GM23338 (cell line): ENCODE measurements at regions not wholly inside any gene's neighbourhood (a gene's known extent, or its start where the extent isn't known, plus 50 kb on each side); places are given as distances from the start of the nearest gene placed in this dataset.

ENCODE experiments used
- ATAC-seq: fragments of 200-7000 bp; cut with Tn5 transposase; 3 replicates; pipeline ENCODE4 v1.9.1; 2020
- DNase-seq: peaks from one replicate; pipeline ENCODE4 v3.0.0-alpha.2; 2015; ENCODE audit warnings: low spot score
- H2AFZ ChIP-seq: fragments of 200-600 bp; sonication (generic); 2 replicates; pipeline ENCODE4 v1.8.0; 2016; ENCODE audit warnings: antibody characterized with exemption, mild to moderate bottlenecking, moderate library complexity
- H3F3A ChIP-seq: fragments of 200-600 bp; sonication (generic); replicated peaks from 2 replicates; pipeline ENCODE4 v1.8.0; 2017; ENCODE audit warnings: antibody characterized with exemption, mixed run types, low read depth
- H3K27ac ChIP-seq: fragments of 200-600 bp; sonication (generic); 2 replicates; pipeline ENCODE4 v1.6.1; 2016; ENCODE audit warnings: low read depth
- H3K27me3 ChIP-seq: fragments of 200-600 bp; sonication (generic); 2 replicates; pipeline ENCODE4 v1.8.0; 2016; ENCODE audit warnings: mild to moderate bottlenecking, mixed run types, moderate library complexity; ENCODE audit not compliant: insufficient read depth
- H3K36me3 ChIP-seq: fragments of 200-600 bp; sonication (generic); 2 replicates; pipeline ENCODE4 v1.8.0; 2016; ENCODE audit warnings: mild to moderate bottlenecking; ENCODE audit not compliant: insufficient read depth
- H3K4me1 ChIP-seq: fragments of 200-600 bp; sonication (generic); 2 replicates; pipeline ENCODE4 v1.8.0; 2016; ENCODE audit warnings: mild to moderate bottlenecking, moderate library complexity; ENCODE audit not compliant: insufficient read depth
- H3K4me2 ChIP-seq: fragments of 200-600 bp; sonication (generic); 2 replicates; pipeline ENCODE4 v1.7.1; 2017; ENCODE audit warnings: mixed run types
- H3K4me3 ChIP-seq: fragments of 200-600 bp; sonication (generic); 2 replicates; pipeline ENCODE4 v1.6.1; 2016; ENCODE audit warnings: mixed run types
- H3K79me2 ChIP-seq: fragments of 200-600 bp; sonication (generic); replicated peaks from 2 replicates; pipeline ENCODE4 v1.8.0; 2017; ENCODE audit warnings: mild to moderate bottlenecking; ENCODE audit not compliant: insufficient read depth
- H3K9me2 ChIP-seq: fragments of 200-600 bp; sonication (generic); 2 replicates; pipeline ENCODE4 v1.8.0; 2017; ENCODE audit not compliant: insufficient read depth
- H4K20me1 ChIP-seq: fragments of 200-600 bp; sonication (generic); replicated peaks from 2 replicates; pipeline ENCODE4 v1.8.0; 2017; ENCODE audit warnings: mild to moderate bottlenecking; ENCODE audit not compliant: insufficient read depth
- H3K27ac Mint-ChIP-seq: 2 replicates; pipeline ENCODE4 v1.8.0; 2020; ENCODE audit warnings: inconsistent platforms, mild to moderate bottlenecking, moderate library complexity, mixed read lengths
- H3K27me3 Mint-ChIP-seq: 3 replicates; pipeline ENCODE4 v1.8.0; 2022; ENCODE audit warnings: low read depth, mild to moderate bottlenecking, moderate library complexity, mixed read lengths, inconsistent platforms; ENCODE audit not compliant: insufficient read depth, poor library complexity
- H3K36me3 Mint-ChIP-seq: 3 replicates; pipeline ENCODE4 v1.8.0; 2021; ENCODE audit warnings: low read depth, mild to moderate bottlenecking, inconsistent platforms, moderate library complexity, mixed read lengths
- H3K4me1 Mint-ChIP-seq: 3 replicates; pipeline ENCODE4 v1.8.0; 2020; ENCODE audit warnings: mild to moderate bottlenecking, inconsistent platforms, mixed read lengths
- H3K4me3 Mint-ChIP-seq: 3 replicates; pipeline ENCODE4 v1.8.0; 2021; ENCODE audit warnings: moderate library complexity, mild to moderate bottlenecking, inconsistent platforms, mixed read lengths
- H3K9me3 Mint-ChIP-seq: 3 replicates; pipeline ENCODE4 v1.8.0; 2020; ENCODE audit warnings: moderate library complexity, mild to moderate bottlenecking, inconsistent platforms, mixed read lengths
- CREB1 ChIP-seq: fragments of 250-450 bp; sonication (Bioruptor Pico); IDR thresholded peaks from 2 replicates; pipeline ENCODE4 v1.5.0; 2020; ENCODE audit warnings: low read depth, mild to moderate bottlenecking, moderate library complexity
- CTCF ChIP-seq, 2 experiments: fragments of 200-600 bp in 1 of 2; sonication (generic) in 1 of 2; conservative IDR thresholded peaks; 2 replicates each; pipeline versions ENCODE4 v1.5.1 to v1.6.1; 2016 to 2017; ENCODE audit warnings: antibody characterized with exemption in 2 of 2, low read depth in 2 of 2, mild to moderate bottlenecking in 2 of 2, moderate library complexity in 1 of 2
- ETS1 ChIP-seq: IDR thresholded peaks from 2 replicates; pipeline ENCODE4 v1.6.1; 2016; ENCODE audit warnings: antibody characterized with exemption
- EZH2 ChIP-seq: fragments of 200-600 bp; sonication (generic); IDR thresholded peaks from one replicate; pipeline ENCODE4 v1.8.0; 2017; ENCODE audit warnings: antibody characterized with exemption, mild to moderate bottlenecking, low read depth; ENCODE audit not compliant: unreplicated experiment
- EZH2phosphoT487 ChIP-seq: fragments of 200-600 bp; sonication (generic); IDR thresholded peaks from one replicate; pipeline ENCODE4 v1.8.1; 2018; ENCODE audit warnings: antibody characterized with exemption; ENCODE audit not compliant: unreplicated experiment
- JUNB ChIP-seq: IDR thresholded peaks from one replicate; pipeline ENCODE4 v1.6.1; 2016; ENCODE audit warnings: antibody characterized with exemption; ENCODE audit not compliant: unreplicated experiment
- NANOG ChIP-seq: IDR thresholded peaks from 2 replicates; pipeline ENCODE4 v1.6.1; 2016; ENCODE audit warnings: antibody characterized with exemption, borderline replicate concordance
- POLR2AphosphoS5 ChIP-seq: IDR thresholded peaks from 2 replicates; pipeline ENCODE4 v1.6.1; 2016; ENCODE audit warnings: antibody characterized with exemption, low read depth
- STAT1 ChIP-seq: IDR thresholded peaks from one replicate; pipeline ENCODE4 v1.6.1; 2016; ENCODE audit warnings: antibody characterized with exemption; ENCODE audit not compliant: unreplicated experiment
- ZNF114 ChIP-seq: fragments of 250-450 bp; sonication (Bioruptor Pico); IDR thresholded peaks from 2 replicates; pipeline ENCODE4 v1.5.0; 2020; ENCODE audit warnings: mild to moderate bottlenecking, moderate library complexity
- ZNF331 ChIP-seq: fragments of 250-450 bp; sonication (Bioruptor Pico); IDR thresholded peaks from 2 replicates; pipeline ENCODE4 v1.5.0; 2020; ENCODE audit warnings: low read depth, mild to moderate bottlenecking, moderate library complexity
- TF ChIP-seq, protein P1 (sequence below): fragments of 250-450 bp; sonication (Bioruptor Pico); IDR thresholded peaks from 2 replicates; pipeline ENCODE4 v1.5.0; 2020; ENCODE audit warnings: mild to moderate bottlenecking, moderate library complexity
- TF ChIP-seq, protein P2 (sequence below): IDR thresholded peaks from one replicate; pipeline ENCODE4 v1.6.1; 2018; ENCODE audit warnings: antibody characterized with exemption; ENCODE audit not compliant: unreplicated experiment

GRCh38 chr15:23924686-23925085 lies 237.6 kb upstream of the NDN start:
- Histone ChIP-seq H3K4me3 (no peak overlapping the region), H3K4me1 (no peaks in the 10 kb centered on the region), H3K36me3 (no peaks in the 10 kb centered on the region), H3F3A (no peaks in the 10 kb centered on the region), H2AFZ (no peak overlapping the region), H3K4me2 (no peak overlapping the region), H3K27me3 (no peaks in the 10 kb centered on the region), H3K27ac (no peak overlapping the region), H3K79me2 (no peaks in the 10 kb centered on the region), H4K20me1 (no peaks in the 10 kb centered on the region; the same call in 1 of the 2 replicates), H3K9me2 (0 out of 2 replicates have a peak, but pooled peaks cover under 1% of the 10 kb centered on the region)
- H3K27ac Mint-ChIP-seq, result no peak overlapping the region
- DNase-seq, result no peak
- H3K4me3 Mint-ChIP-seq, result no peak overlapping the region
- H3K9me3 Mint-ChIP-seq, result peaks cover 64% of the 10 kb centered on the region
- ATAC-seq, result no peak
- H3K4me1 Mint-ChIP-seq, result no peaks in the 10 kb centered on the region
- H3K27me3 Mint-ChIP-seq, result peaks cover 1% of the 10 kb centered on the region
- TF ChIP-seq JUNB, result no peak
- no peak for TF ChIP-seq EZH2phosphoT487
- TF ChIP-seq EZH2, result no peak
- TF ChIP-seq STAT1, result no peak
- TF ChIP-seq, protein P1, sequence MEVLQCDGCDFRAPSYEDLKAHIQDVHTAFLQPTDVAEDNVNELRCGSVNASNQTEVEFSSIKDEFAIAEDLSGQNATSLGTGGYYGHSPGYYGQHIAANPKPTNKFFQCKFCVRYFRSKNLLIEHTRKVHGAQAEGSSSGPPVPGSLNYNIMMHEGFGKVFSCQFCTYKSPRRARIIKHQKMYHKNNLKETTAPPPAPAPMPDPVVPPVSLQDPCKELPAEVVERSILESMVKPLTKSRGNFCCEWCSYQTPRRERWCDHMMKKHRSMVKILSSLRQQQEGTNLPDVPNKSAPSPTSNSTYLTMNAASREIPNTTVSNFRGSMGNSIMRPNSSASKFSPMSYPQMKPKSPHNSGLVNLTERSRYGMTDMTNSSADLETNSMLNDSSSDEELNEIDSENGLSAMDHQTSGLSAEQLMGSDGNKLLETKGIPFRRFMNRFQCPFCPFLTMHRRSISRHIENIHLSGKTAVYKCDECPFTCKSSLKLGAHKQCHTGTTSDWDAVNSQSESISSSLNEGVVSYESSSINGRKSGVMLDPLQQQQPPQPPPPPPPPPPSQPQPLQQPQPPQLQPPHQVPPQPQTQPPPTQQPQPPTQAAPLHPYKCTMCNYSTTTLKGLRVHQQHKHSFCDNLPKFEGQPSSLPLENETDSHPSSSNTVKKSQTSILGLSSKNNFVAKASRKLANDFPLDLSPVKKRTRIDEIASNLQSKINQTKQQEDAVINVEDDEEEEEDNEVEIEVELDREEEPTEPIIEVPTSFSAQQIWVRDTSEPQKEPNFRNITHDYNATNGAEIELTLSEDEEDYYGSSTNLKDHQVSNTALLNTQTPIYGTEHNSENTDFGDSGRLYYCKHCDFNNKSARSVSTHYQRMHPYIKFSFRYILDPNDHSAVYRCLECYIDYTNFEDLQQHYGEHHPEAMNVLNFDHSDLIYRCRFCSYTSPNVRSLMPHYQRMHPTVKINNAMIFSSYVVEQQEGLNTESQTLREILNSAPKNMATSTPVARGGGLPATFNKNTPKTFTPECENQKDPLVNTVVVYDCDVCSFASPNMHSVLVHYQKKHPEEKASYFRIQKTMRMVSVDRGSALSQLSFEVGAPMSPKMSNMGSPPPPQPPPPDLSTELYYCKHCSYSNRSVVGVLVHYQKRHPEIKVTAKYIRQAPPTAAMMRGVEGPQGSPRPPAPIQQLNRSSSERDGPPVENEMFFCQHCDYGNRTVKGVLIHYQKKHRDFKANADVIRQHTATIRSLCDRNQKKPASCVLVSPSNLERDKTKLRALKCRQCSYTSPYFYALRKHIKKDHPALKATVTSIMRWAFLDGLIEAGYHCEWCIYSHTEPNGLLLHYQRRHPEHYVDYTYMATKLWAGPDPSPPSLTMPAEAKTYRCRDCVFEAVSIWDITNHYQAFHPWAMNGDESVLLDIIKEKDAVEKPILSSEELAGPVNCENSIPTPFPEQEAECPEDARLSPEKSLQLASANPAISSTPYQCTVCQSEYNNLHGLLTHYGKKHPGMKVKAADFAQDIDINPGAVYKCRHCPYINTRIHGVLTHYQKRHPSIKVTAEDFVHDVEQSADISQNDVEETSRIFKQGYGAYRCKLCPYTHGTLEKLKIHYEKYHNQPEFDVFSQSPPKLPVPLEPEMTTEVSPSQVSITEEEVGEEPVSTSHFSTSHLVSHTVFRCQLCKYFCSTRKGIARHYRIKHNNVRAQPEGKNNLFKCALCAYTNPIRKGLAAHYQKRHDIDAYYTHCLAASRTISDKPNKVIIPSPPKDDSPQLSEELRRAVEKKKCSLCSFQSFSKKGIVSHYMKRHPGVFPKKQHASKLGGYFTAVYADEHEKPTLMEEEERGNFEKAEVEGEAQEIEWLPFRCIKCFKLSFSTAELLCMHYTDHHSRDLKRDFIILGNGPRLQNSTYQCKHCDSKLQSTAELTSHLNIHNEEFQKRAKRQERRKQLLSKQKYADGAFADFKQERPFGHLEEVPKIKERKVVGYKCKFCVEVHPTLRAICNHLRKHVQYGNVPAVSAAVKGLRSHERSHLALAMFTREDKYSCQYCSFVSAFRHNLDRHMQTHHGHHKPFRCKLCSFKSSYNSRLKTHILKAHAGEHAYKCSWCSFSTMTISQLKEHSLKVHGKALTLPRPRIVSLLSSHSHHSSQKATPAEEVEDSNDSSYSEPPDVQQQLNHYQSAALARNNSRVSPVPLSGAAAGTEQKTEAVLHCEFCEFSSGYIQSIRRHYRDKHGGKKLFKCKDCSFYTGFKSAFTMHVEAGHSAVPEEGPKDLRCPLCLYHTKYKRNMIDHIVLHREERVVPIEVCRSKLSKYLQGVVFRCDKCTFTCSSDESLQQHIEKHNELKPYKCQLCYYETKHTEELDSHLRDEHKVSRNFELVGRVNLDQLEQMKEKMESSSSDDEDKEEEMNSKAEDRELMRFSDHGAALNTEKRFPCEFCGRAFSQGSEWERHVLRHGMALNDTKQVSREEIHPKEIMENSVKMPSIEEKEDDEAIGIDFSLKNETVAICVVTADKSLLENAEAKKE (CRISPR knock-in tag), result no peak
- no peak for TF ChIP-seq CTCF (conservative IDR thresholded peaks at IDR 0.05; ENCODE audit: low read depth in 2 of 2)
- TF ChIP-seq CREB1 (CRISPR knock-in tag), result no peak
- TF ChIP-seq, protein P2, sequence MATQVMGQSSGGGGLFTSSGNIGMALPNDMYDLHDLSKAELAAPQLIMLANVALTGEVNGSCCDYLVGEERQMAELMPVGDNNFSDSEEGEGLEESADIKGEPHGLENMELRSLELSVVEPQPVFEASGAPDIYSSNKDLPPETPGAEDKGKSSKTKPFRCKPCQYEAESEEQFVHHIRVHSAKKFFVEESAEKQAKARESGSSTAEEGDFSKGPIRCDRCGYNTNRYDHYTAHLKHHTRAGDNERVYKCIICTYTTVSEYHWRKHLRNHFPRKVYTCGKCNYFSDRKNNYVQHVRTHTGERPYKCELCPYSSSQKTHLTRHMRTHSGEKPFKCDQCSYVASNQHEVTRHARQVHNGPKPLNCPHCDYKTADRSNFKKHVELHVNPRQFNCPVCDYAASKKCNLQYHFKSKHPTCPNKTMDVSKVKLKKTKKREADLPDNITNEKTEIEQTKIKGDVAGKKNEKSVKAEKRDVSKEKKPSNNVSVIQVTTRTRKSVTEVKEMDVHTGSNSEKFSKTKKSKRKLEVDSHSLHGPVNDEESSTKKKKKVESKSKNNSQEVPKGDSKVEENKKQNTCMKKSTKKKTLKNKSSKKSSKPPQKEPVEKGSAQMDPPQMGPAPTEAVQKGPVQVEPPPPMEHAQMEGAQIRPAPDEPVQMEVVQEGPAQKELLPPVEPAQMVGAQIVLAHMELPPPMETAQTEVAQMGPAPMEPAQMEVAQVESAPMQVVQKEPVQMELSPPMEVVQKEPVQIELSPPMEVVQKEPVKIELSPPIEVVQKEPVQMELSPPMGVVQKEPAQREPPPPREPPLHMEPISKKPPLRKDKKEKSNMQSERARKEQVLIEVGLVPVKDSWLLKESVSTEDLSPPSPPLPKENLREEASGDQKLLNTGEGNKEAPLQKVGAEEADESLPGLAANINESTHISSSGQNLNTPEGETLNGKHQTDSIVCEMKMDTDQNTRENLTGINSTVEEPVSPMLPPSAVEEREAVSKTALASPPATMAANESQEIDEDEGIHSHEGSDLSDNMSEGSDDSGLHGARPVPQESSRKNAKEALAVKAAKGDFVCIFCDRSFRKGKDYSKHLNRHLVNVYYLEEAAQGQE, result no peak
- no peak for TF ChIP-seq ETS1
- no peak for TF ChIP-seq POLR2AphosphoS5
- TF ChIP-seq ZNF331, result no peak
- no peak for TF ChIP-seq NANOG
- TF ChIP-seq ZNF114 (CRISPR knock-in tag), result no peak
- H3K36me3 Mint-ChIP-seq, result no peaks in the 10 kb centered on the region; the same call in 2 of the 3 replicates
